ENCODE measurements at regions not wholly inside any gene's neighbourhood (a gene's known extent, or its start where the extent isn't known, plus 50 kb on each side); places are given as distances from the start of the nearest gene placed in this dataset.

DNA sequence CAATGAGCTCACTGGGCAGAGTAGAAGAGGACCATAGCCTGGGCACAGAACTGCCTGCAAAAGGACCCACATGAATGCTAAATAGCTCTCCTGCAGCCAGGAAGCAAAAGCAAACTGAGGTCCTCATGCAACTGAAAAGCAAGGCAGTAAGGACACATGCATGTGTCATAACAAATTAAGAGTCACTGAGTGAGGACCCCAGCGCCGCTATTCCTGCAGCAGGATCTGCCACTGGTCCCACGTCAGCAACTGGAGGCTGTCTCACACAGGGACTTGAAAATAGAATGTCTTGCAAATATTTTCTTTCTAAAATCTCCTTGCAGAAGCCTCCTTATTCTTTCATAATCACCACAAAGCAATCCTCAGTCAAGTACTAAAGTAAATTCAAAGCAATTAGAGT, 559.6 kb upstream of the DAB1 start:
- no peak overlapping the region for H3K4me3 ChIP-seq
- H3K27me3 ChIP-seq, result no peaks in the 10 kb centered on the region
- in situ Hi-C loops (cut with MboI; ENCODE audit: low sequenced_read_pairs in 4 of 4) (no loop called here), intact Hi-C loops (cut with DNase I; ENCODE audit: low total_unique reads) (no loop called here)
- no peaks in the 10 kb centered on the region for H3K36me3 ChIP-seq
- no peak for ATAC-seq
- H3K27ac ChIP-seq, result no peak overlapping the region
- no peaks in the 10 kb centered on the region for H3K4me1 ChIP-seq
- DNase-seq, result no peak
- TF ChIP-seq, protein P1, sequence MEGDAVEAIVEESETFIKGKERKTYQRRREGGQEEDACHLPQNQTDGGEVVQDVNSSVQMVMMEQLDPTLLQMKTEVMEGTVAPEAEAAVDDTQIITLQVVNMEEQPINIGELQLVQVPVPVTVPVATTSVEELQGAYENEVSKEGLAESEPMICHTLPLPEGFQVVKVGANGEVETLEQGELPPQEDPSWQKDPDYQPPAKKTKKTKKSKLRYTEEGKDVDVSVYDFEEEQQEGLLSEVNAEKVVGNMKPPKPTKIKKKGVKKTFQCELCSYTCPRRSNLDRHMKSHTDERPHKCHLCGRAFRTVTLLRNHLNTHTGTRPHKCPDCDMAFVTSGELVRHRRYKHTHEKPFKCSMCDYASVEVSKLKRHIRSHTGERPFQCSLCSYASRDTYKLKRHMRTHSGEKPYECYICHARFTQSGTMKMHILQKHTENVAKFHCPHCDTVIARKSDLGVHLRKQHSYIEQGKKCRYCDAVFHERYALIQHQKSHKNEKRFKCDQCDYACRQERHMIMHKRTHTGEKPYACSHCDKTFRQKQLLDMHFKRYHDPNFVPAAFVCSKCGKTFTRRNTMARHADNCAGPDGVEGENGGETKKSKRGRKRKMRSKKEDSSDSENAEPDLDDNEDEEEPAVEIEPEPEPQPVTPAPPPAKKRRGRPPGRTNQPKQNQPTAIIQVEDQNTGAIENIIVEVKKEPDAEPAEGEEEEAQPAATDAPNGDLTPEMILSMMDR (IDR thresholded peaks at IDR 0.05 in 4 of 5, conservative IDR thresholded peaks at IDR 0.05 in 1 of 5), result no peak
- no peak for TF ChIP-seq POLR2A (IDR thresholded peaks at IDR 0.05)
- H3K9me3 ChIP-seq, result no peaks in the 10 kb centered on the region

DNA sequence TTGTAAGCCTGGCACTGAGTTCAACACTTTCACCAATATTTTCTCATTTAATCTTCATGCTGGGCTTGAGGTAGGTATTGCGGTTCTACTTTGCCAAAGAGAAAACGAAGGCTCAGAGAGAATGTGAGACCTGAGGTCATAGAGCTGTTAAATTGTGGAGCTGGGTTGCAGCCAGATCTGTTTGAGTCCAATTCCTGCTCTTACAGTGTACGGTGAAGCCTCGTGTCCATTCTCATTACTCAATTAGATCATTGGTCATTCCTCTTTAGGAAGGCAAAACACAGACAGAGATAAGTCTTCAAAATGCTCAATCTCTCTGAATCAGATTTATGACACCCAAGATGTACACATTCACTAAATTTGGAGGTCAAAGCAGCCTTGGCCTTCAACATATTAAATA, 559.0 kb upstream of the DAB1 start:
- no peak for ATAC-seq
- intact Hi-C loops (cut with DNase I; ENCODE audit: low total_unique reads) (no loop called here), in situ Hi-C loops (cut with MboI; ENCODE audit: low sequenced_read_pairs in 4 of 4) (no loop called here)
- no peak for DNase-seq
- Histone ChIP-seq H3K27me3 (no peaks in the 10 kb centered on the region), H3K4me1 (no peaks in the 10 kb centered on the region), H3K4me3 (no peak overlapping the region), H3K27ac (no peak overlapping the region), H3K9me3 (no peaks in the 10 kb centered on the region), H3K36me3 (no peaks in the 10 kb centered on the region)
- no peak for TF ChIP-seq POLR2A (IDR thresholded peaks at IDR 0.05)
- TF ChIP-seq, protein P1 (IDR thresholded peaks at IDR 0.05 in 4 of 5, conservative IDR thresholded peaks at IDR 0.05 in 1 of 5), result no peak

DNA sequence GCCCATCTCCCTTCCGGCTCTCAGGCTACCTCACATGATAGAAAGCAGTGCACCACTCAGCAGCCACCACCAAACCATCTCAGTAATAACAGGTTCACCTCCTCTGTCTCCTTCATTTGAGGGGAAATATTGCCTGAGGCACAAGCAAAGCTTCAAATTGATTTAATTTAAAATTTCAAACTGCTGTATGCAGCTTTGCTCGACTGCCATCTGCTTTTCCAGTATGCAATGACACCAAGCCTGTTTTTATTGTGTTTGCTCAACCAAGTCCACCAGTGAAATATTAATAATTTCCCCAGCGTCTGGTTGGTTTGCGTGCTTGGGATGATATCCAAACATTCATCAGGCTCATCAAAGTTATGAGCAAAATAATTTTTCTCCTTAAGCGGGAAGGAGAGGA, 552.4 kb upstream of the DAB1 start:
- Histone ChIP-seq H3K27me3 (no peaks in the 10 kb centered on the region), H3K9me3 (no peaks in the 10 kb centered on the region), H3K36me3 (no peaks in the 10 kb centered on the region), H3K27ac (no peak overlapping the region), H3K4me1 (no peaks in the 10 kb centered on the region), H3K4me3 (no peak overlapping the region)
- in situ Hi-C loops (cut with MboI; ENCODE audit: low sequenced_read_pairs in 4 of 4) (no loop called here), intact Hi-C loops (cut with DNase I; ENCODE audit: low total_unique reads) (no loop called here)
- ATAC-seq (no peak), DNase-seq (no peak)
- no peak for TF ChIP-seq POLR2A (IDR thresholded peaks at IDR 0.05)
- TF ChIP-seq, protein P1 (IDR thresholded peaks at IDR 0.05 in 4 of 5, conservative IDR thresholded peaks at IDR 0.05 in 1 of 5), result no peak

DNA sequence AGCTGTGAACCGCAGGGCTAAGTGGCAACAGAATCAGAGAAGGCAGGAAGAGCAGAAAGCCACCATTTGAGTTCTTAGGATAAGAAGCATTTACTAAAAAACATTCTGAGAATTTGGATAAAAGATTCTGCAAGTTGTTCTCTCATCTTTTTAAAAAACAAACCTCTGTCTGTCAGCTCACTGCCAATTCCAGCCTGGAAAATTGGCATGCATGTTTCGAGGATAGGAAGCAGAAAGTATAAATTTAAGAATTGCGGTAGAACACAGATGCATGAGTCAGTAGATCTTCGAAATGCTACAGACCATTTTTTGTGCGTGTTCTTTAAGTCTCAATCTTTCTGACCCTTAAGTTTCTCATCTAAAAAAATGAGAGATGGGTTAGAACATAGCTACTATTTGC, 544.5 kb upstream of the DAB1 start:
- Histone ChIP-seq H3K27me3 (no peaks in the 10 kb centered on the region), H3K9me3 (no peaks in the 10 kb centered on the region)

More for the DNA sequence above, 544.5 kb upstream of the DAB1 start:
- DNase-seq, result no peak
- H3K4me3 ChIP-seq, result no peak overlapping the region
- ATAC-seq, result no peak
- TF ChIP-seq, protein P1 (IDR thresholded peaks at IDR 0.05 in 4 of 5, conservative IDR thresholded peaks at IDR 0.05 in 1 of 5), result no peak
- TF ChIP-seq POLR2A (IDR thresholded peaks at IDR 0.05), result no peak
- H3K36me3 ChIP-seq, result no peaks in the 10 kb centered on the region
- H3K27ac ChIP-seq, result no peak overlapping the region
- intact Hi-C loops (cut with DNase I; ENCODE audit: low total_unique reads), result no loop called here
- in situ Hi-C loops (cut with MboI; ENCODE audit: low sequenced_read_pairs in 4 of 4), result no loop called here
- H3K4me1 ChIP-seq, result no peaks in the 10 kb centered on the region
